Naive thymus-derived CD8-positive, alpha-beta T cell (primary cell): ENCODE measurements at regions not wholly inside any gene's neighbourhood (a gene's known extent, or its start where the extent isn't known, plus 50 kb on each side); places are given as distances from the start of the nearest gene placed in this dataset.

Source experiments
- ATAC-seq, 2 donors: fragments of 150-1000 bp; cut with Tn5 transposase in 1 of 2; sonication (Bioruptor Pico), chemical (Tn5 transposase) in 1 of 2; 1 replicate in 1 of 2; 2 replicates in 1 of 2; pipeline ENCODE4 v1.10.0; 2021; ENCODE audit warnings: mild to moderate bottlenecking in 2 of 2, moderate library complexity in 2 of 2
- POLR2A ChIA-PET: fragments of 350-600 bp; sonication (Branson Sonifier 250); formaldehyde crosslinking; loops from one replicate; lab custom pipeline; 2021; ENCODE audit warnings: antibody characterized with exemption; lab: Charles Lee
- DNase-seq, 10 donors: peaks; one replicate each; pipeline versions ENCODE4 v3.0.0 to v3.0.0-alpha.2; 2020 to 2022
- H3K27ac Mint-ChIP-seq, 10 donors: one replicate each; pipeline ENCODE4 v1.8.0; 2020 to 2022; ENCODE audit warnings: mild to moderate bottlenecking in 10 of 10, mixed read lengths in 10 of 10, moderate library complexity in 4 of 10, inconsistent platforms in 1 of 10
- H3K27me3 Mint-ChIP-seq, 5 donors: one replicate each; pipeline ENCODE4 v1.8.0; 2021 to 2022; ENCODE audit warnings: mixed read lengths in 5 of 5
- H3K36me3 Mint-ChIP-seq, 3 donors: one replicate each; pipeline ENCODE4 v1.8.0; 2020 to 2022; ENCODE audit warnings: mixed read lengths in 3 of 3, mild to moderate bottlenecking in 2 of 3, inconsistent platforms in 1 of 3
- H3K4me1 Mint-ChIP-seq, 4 donors: one replicate each; pipeline ENCODE4 v1.8.0; 2021 to 2022; ENCODE audit warnings: mixed read lengths in 4 of 4
- H3K4me3 Mint-ChIP-seq, 10 donors: one replicate each; pipeline ENCODE4 v1.8.0; 2020 to 2022; ENCODE audit warnings: mild to moderate bottlenecking in 10 of 10, mixed read lengths in 10 of 10, moderate library complexity in 6 of 10, inconsistent platforms in 1 of 10
- H3K9me3 Mint-ChIP-seq, 9 donors: one replicate each; pipeline ENCODE4 v1.8.0; 2020 to 2022; ENCODE audit warnings: mixed read lengths in 9 of 9, mild to moderate bottlenecking in 3 of 9, inconsistent platforms in 1 of 9, moderate library complexity in 1 of 9

- no peak for DNase-seq
These were observed 376.3 kb upstream of the LCORL start for GRCh38 chr4:18397681-18398390.

GRCh38 chr4:18394656-18395055 is 373.1 kb upstream of the LCORL start:
- Mint-ChIP-seq H3K4me3 (no peak overlapping the region), H3K27ac (no peak overlapping the region), H3K36me3 (no peaks in the 10 kb centered on the region), H3K9me3 (no peaks in the 10 kb centered on the region), H3K27me3 (peaks cover 0 to 10% (median 8%) of the 10 kb centered on the region in 5 donors), H3K4me1 (no peaks in the 10 kb centered on the region)
- no peak for DNase-seq
- POLR2A ChIA-PET, result no interaction called here
- ATAC-seq, result no peak

More at GRCh38 chr4:18397681-18398390, 376.3 kb upstream of the LCORL start:
- Mint-ChIP-seq H3K4me1 (no peaks in the 10 kb centered on the region), H3K36me3 (no peaks in the 10 kb centered on the region), H3K9me3 (no peaks in the 10 kb centered on the region), H3K4me3 (no peak overlapping the region), H3K27me3 (peaks cover 2 to 25% (median 4%) of the 10 kb centered on the region in 5 donors), H3K27ac (no peak overlapping the region)
- POLR2A ChIA-PET, result no interaction called here
- no peak for ATAC-seq

- H3K9me3 Mint-ChIP-seq, result peaks cover 0 to under 1% (median 0%) of the 10 kb centered on the region in 9 donors
- no peaks in the 10 kb centered on the region for H3K4me1 Mint-ChIP-seq
These were observed 369.8 kb upstream of the LCORL start for GRCh38 chr4:18391354-18391728.

GRCh38 chr4:18390655-18391353 is 369.2 kb upstream of the LCORL start:
- Mint-ChIP-seq H3K9me3 (peaks cover 0 to 3% (median 0%) of the 10 kb centered on the region in 9 donors), H3K4me1 (no peaks in the 10 kb centered on the region), H3K27me3 (peaks cover 3 to 9% (median 6%) of the 10 kb centered on the region in 5 donors), H3K36me3 (no peaks in the 10 kb centered on the region), H3K27ac (no peak overlapping the region), H3K4me3 (no peak overlapping the region)
- DNase-seq, result no peak
- no peak for ATAC-seq
- POLR2A ChIA-PET, result no interaction called here

More at GRCh38 chr4:18391354-18391728, 369.8 kb upstream of the LCORL start:
- no peak for DNase-seq
- no peak overlapping the region for H3K4me3 Mint-ChIP-seq
- H3K27ac Mint-ChIP-seq, result no peak overlapping the region
- ATAC-seq, result no peak
- H3K36me3 Mint-ChIP-seq, result no peaks in the 10 kb centered on the region
- H3K27me3 Mint-ChIP-seq, result peaks cover 3 to 6% (median 4%) of the 10 kb centered on the region in 5 donors
- POLR2A ChIA-PET, result no interaction called here

GRCh38 chr4:18389115-18389514 is 367.6 kb upstream of the LCORL start:
- DNase-seq, result no peak
- no peak overlapping the region for H3K27ac Mint-ChIP-seq
- no peaks in the 10 kb centered on the region for H3K4me1 Mint-ChIP-seq
- no peak for ATAC-seq
- H3K9me3 Mint-ChIP-seq, result peaks cover 0 to 11% (median 6%) of the 10 kb centered on the region in 9 donors
- POLR2A ChIA-PET, result no interaction called here
- no peak overlapping the region for H3K4me3 Mint-ChIP-seq
- peaks cover 3 to 13% (median 6%) of the 10 kb centered on the region in 5 donors for H3K27me3 Mint-ChIP-seq
- H3K36me3 Mint-ChIP-seq, result peaks cover 0 to 6% (median 0%) of the 10 kb centered on the region in 3 donors

GRCh38 chr4:18388039-18388438 is 366.5 kb upstream of the LCORL start:
- peaks cover 0 to 16% (median 10%) of the 10 kb centered on the region in 9 donors for H3K9me3 Mint-ChIP-seq
- no peak overlapping the region for H3K4me3 Mint-ChIP-seq
- no peaks in the 10 kb centered on the region for H3K4me1 Mint-ChIP-seq
- ATAC-seq (no peak), DNase-seq (no peak)
- peaks cover 0 to 8% (median 0%) of the 10 kb centered on the region in 3 donors for H3K36me3 Mint-ChIP-seq
- no peak overlapping the region for H3K27ac Mint-ChIP-seq
- POLR2A ChIA-PET, result no interaction called here
- H3K27me3 Mint-ChIP-seq, result peaks cover 4 to 20% (median 6%) of the 10 kb centered on the region in 5 donors

GRCh38 chr4:18381186-18381585 is 359.6 kb upstream of the LCORL start:
- peaks cover 0 to 8% (median 0%) of the 10 kb centered on the region in 3 donors for H3K36me3 Mint-ChIP-seq
- ATAC-seq (no peak), DNase-seq (no peak)
- H3K27me3 Mint-ChIP-seq, result peaks cover 4 to 41% (median 19%) of the 10 kb centered on the region in 5 donors
- no peak overlapping the region for H3K27ac Mint-ChIP-seq
- peaks cover 0 to 16% (median 9%) of the 10 kb centered on the region in 9 donors for H3K9me3 Mint-ChIP-seq
- no peaks in the 10 kb centered on the region for H3K4me1 Mint-ChIP-seq
- no peak overlapping the region for H3K4me3 Mint-ChIP-seq
- POLR2A ChIA-PET, result no interaction called here

GRCh38 chr4:18369561-18369960 is 348.0 kb upstream of the LCORL start:
- no peak overlapping the region for H3K27ac Mint-ChIP-seq
- no peaks in the 10 kb centered on the region for H3K4me1 Mint-ChIP-seq
- no peaks in the 10 kb centered on the region for H3K9me3 Mint-ChIP-seq
- H3K36me3 Mint-ChIP-seq, result no peaks in the 10 kb centered on the region
- peaks cover 3 to 31% (median 19%) of the 10 kb centered on the region in 5 donors for H3K27me3 Mint-ChIP-seq
- POLR2A ChIA-PET, result no interaction called here
- DNase-seq (no peak), ATAC-seq (no peak)
- no peak overlapping the region for H3K4me3 Mint-ChIP-seq

GRCh38 chr4:18366892-18367291 is 345.3 kb upstream of the LCORL start:
- DNase-seq (peak in 3 of 10 donors; percentile 1 to 15 (median 3)), ATAC-seq (peak in 1 of 2 donors; percentile 44)
- Mint-ChIP-seq H3K4me3 (no peak overlapping the region), H3K36me3 (no peaks in the 10 kb centered on the region), H3K27me3 (peaks cover 4 to 31% (median 18%) of the 10 kb centered on the region in 5 donors), H3K4me1 (no peaks in the 10 kb centered on the region), H3K9me3 (no peaks in the 10 kb centered on the region), H3K27ac (no peak overlapping the region)
- POLR2A ChIA-PET, result no interaction called here

- H3K4me1 Mint-ChIP-seq, result no peaks in the 10 kb centered on the region
- H3K27ac Mint-ChIP-seq, result no peak overlapping the region
- no peak overlapping the region for H3K4me3 Mint-ChIP-seq
- DNase-seq, result no peak
- no peaks in the 10 kb centered on the region for H3K9me3 Mint-ChIP-seq
- ATAC-seq, result no peak
- H3K36me3 Mint-ChIP-seq, result no peaks in the 10 kb centered on the region
- POLR2A ChIA-PET, result no interaction called here
- peaks cover 3 to 27% (median 17%) of the 10 kb centered on the region in 5 donors for H3K27me3 Mint-ChIP-seq
These were observed 344.6 kb upstream of the LCORL start for GRCh38 chr4:18366136-18366535.

GRCh38 chr4:18343581-18343980 is 322.0 kb upstream of the LCORL start:
- H3K9me3 Mint-ChIP-seq, result peaks cover 0 to 9% (median 2%) of the 10 kb centered on the region in 9 donors
- peaks cover 0 to 2% (median 0%) of the 10 kb centered on the region in 3 donors for H3K36me3 Mint-ChIP-seq
- POLR2A ChIA-PET, result no interaction called here
- H3K27ac Mint-ChIP-seq, result no peak overlapping the region
- H3K27me3 Mint-ChIP-seq, result peaks cover 0 to 16% (median 4%) of the 10 kb centered on the region in 5 donors
- H3K4me3 Mint-ChIP-seq, result no peak overlapping the region
- ATAC-seq (no peak), DNase-seq (no peak)
- no peaks in the 10 kb centered on the region for H3K4me1 Mint-ChIP-seq

GRCh38 chr4:18342847-18343246 is 321.3 kb upstream of the LCORL start:
- Mint-ChIP-seq H3K27me3 (peaks cover 0 to 16% (median 4%) of the 10 kb centered on the region in 5 donors), H3K36me3 (peaks cover 0 to 2% (median 0%) of the 10 kb centered on the region in 3 donors), H3K4me3 (no peak overlapping the region), H3K9me3 (peaks cover 0 to 9% (median 3%) of the 10 kb centered on the region in 9 donors), H3K4me1 (no peaks in the 10 kb centered on the region), H3K27ac (no peak overlapping the region)
- ATAC-seq (no peak), DNase-seq (no peak)
- POLR2A ChIA-PET, result no interaction called here

- H3K4me3 Mint-ChIP-seq, result no peak overlapping the region
- POLR2A ChIA-PET, result no interaction called here
- ATAC-seq (no peak), DNase-seq (no peak)
- H3K4me1 Mint-ChIP-seq, result no peaks in the 10 kb centered on the region
- H3K27ac Mint-ChIP-seq, result no peak overlapping the region
- H3K36me3 Mint-ChIP-seq, result no peaks in the 10 kb centered on the region
- H3K9me3 Mint-ChIP-seq, result peaks cover 0 to 4% (median 0%) of the 10 kb centered on the region in 9 donors
- peaks cover 8 to 34% (median 12%) of the 10 kb centered on the region in 5 donors for H3K27me3 Mint-ChIP-seq
These were observed 300.5 kb upstream of the LCORL start for GRCh38 chr4:18321956-18322530.
